Retinal pigment epithelial cell (primary cell): ENCODE measurements at regions not wholly inside any gene's neighbourhood (a gene's known extent, or its start where the extent isn't known, plus 50 kb on each side); places are given as distances from the start of the nearest gene placed in this dataset.

Experiments
- DNase-seq: peaks from one replicate; pipeline ENCODE4 v3.0.0-alpha.2; 2010; ENCODE audit warnings: low read depth
- H3K4me3 ChIP-seq: 2 replicates; pipeline ENCODE4 v1.5.1; 2011; ENCODE audit warnings: mild to moderate bottlenecking, low read length, control low read depth, moderate library complexity
- TF ChIP-seq, protein P1 (sequence below): conservative IDR thresholded peaks from 2 replicates; pipeline ENCODE4 v1.5.1; 2011; ENCODE audit warnings: low read depth, low read length, control low read depth, inconsistent platforms

DNA sequence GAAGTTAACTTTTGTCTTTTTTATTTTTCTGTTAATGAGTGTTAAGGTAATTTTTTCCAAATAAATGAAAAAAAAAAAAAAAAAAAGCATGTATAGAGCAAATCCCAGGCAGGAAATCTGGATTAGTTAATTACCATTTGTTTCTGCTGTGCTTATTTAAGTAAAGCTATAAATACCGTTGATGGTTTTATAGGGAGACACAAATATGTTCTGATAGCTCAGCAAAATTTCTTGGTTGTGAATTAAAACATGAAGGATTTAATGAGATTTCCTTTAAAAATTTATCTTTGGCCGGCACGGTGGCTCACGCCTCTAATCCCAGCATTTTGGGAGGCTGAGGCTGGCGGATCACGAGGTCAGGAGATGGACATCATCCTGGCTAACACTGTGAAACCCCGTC is 189.4 kb downstream of the CD109 start:
- TF ChIP-seq, protein P1, sequence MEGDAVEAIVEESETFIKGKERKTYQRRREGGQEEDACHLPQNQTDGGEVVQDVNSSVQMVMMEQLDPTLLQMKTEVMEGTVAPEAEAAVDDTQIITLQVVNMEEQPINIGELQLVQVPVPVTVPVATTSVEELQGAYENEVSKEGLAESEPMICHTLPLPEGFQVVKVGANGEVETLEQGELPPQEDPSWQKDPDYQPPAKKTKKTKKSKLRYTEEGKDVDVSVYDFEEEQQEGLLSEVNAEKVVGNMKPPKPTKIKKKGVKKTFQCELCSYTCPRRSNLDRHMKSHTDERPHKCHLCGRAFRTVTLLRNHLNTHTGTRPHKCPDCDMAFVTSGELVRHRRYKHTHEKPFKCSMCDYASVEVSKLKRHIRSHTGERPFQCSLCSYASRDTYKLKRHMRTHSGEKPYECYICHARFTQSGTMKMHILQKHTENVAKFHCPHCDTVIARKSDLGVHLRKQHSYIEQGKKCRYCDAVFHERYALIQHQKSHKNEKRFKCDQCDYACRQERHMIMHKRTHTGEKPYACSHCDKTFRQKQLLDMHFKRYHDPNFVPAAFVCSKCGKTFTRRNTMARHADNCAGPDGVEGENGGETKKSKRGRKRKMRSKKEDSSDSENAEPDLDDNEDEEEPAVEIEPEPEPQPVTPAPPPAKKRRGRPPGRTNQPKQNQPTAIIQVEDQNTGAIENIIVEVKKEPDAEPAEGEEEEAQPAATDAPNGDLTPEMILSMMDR, result no peak
- DNase-seq, result no peak
- H3K4me3 ChIP-seq, result no peak overlapping the region

DNA sequence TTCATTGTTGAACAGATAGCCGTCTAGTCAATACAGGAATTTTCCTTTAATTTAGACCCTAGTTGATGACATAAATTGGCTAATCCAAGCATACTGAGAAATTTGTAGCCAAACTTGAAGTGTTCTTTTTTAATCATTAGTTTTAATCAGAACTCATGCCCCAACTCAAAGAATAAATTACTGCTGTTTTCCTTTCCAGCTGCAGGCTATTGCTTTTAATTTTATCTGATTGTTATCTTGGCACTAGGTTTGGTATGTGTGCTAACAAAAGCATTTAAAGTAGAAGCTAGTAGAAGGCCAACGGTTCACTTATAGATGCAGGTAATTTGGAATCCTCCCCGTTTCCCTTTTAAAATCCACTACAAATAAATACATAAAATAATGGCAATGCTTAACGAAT is 188.5 kb downstream of the CD109 start:
- no peak overlapping the region for H3K4me3 ChIP-seq
- no peak for DNase-seq
- TF ChIP-seq, protein P1, result no peak

DNA sequence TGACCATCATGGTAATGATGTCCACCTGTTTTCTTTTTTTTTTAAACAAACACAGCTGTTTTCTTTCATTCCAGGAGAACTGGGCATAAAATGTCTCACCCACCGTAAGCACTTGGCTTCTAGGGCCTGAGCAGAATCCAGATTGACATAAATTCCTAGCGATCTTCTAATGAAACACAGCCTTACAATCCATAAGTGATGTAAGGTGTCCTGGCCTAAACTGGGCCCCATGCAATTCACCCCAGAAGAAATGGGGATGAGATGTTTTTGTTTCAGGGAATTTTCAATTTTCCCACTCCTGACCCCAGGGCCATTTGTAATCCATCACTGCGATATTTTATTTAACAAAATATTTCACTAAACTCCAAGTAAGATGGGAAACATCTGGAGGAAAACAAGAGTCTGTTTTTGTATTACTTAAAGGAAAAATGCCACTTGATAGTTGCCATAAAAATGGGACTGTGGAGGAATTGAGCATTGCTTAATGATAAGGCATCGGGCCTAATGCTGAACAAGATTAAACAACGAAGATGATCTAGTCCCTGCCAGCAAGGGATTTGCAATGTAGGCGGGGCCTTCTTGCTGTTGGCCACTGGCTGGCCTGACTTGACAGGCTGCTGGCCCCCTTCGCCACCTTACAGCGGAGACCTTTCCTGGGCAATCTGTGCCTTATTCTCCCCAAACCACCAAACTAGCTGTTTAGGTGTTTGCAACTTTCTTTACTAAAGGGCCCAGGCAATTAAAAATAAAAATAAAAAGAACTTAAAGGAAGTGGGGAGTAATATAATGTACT is 183.7 kb downstream of the CD109 start:
- DNase-seq, result no peak
- TF ChIP-seq, protein P1, result no peak
- H3K4me3 ChIP-seq, result no peak overlapping the region

DNA sequence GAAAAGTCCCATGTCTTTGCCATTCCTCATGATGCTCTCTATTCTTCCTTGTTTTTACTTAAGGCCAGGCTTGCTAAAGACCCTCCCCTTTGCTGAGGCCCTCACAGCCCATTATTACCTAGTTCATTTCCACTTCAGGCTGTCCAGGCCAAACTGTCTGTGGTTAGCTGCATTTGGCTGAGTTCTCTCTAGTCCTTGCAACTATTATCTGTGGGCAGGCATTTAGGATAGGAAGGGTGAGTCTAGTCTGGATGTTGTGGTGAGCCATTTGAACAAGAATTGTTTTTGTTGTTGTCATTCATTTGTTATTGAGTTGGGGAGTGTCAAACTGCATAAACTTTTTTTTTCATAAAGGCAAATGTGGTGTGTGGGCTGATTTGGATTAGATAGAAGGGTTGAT is 182.4 kb downstream of the CD109 start:
- no peak for DNase-seq
- H3K4me3 ChIP-seq, result no peak overlapping the region
- TF ChIP-seq, protein P1, result no peak
